IMR-90 (cell line): ENCODE measurements at regions not wholly inside any gene's neighbourhood (a gene's known extent, or its start where the extent isn't known, plus 50 kb on each side); places are given as distances from the start of the nearest gene placed in this dataset.

Experiments used
- ATAC-seq: fragments of 200-7000 bp; cut with Tn5 transposase; 2 replicates; pipeline ENCODE4 v1.9.1; 2020; ENCODE audit warnings: low read depth, mild to moderate bottlenecking, moderate library complexity
- BruUV-seq: library from RNA; stranded (reverse); fragments of 400-500 nt; replicated peaks from 2 replicates; lab custom pipeline; 2021; lab: Mats Ljungman, UMichigan
- CTCF ChIA-PET: fragments of 300-600 bp; formaldehyde crosslinking; extraction: SDS; loops from one replicate; lab custom pipeline; 2021; ENCODE audit warnings: antibody characterized with exemption; lab: Yijun Ruan, JAX
- POLR2A ChIA-PET: fragments of 300-600 bp; sonication (Branson Sonifier 250); formaldehyde crosslinking; loops from one replicate; lab custom pipeline; 2022; ENCODE audit warnings: antibody characterized with exemption; ENCODE audit not compliant: unreplicated experiment; lab: Charles Lee
- DNase-seq: peaks from one replicate; pipeline ENCODE4 v3.0.0; 2013
- H2AFZ ChIP-seq: replicated peaks from 2 replicates; pipeline ENCODE3; 2013; ENCODE audit warnings: low read length, mild to moderate bottlenecking; ENCODE audit not compliant: poor library complexity
- H2AK5ac ChIP-seq: 2 replicates; pipeline ENCODE4 v1.6.1; 2013; ENCODE audit warnings: low read depth, low read length, inconsistent platforms
- H2AK9ac ChIP-seq: replicated peaks from 2 replicates; pipeline ENCODE3; 2013; ENCODE audit warnings: mild to moderate bottlenecking, low read depth, low read length, moderate library complexity; ENCODE audit not compliant: poor library complexity
- H2BK120ac ChIP-seq: 2 replicates; pipeline ENCODE4 v1.6.1; 2013; ENCODE audit warnings: low read depth, low read length, inconsistent platforms
- H2BK15ac ChIP-seq: 3 replicates; pipeline ENCODE4 v1.6.1; 2013; ENCODE audit warnings: low read depth, low read length, inconsistent platforms
- H2BK20ac ChIP-seq: 2 replicates; pipeline ENCODE4 v1.6.1; 2013; ENCODE audit warnings: low read depth, mild to moderate bottlenecking, inconsistent platforms, low read length, moderate library complexity
- H2BK5ac ChIP-seq: 2 replicates; pipeline ENCODE4 v1.6.1; 2013; ENCODE audit warnings: mild to moderate bottlenecking, low read depth, low read length, inconsistent platforms; ENCODE audit not compliant: poor library complexity, severe bottlenecking
- H3K14ac ChIP-seq: replicated peaks from 2 replicates; pipeline ENCODE4 v1.6.1; 2013; ENCODE audit warnings: low read depth, low read length, inconsistent platforms
- H3K18ac ChIP-seq: 2 replicates; pipeline ENCODE4 v1.6.1; 2013; ENCODE audit warnings: low read depth, low read length, control low read depth
- H3K23ac ChIP-seq: 2 replicates; pipeline ENCODE4 v1.6.1; 2013; ENCODE audit warnings: low read depth, low read length, inconsistent platforms
- H3K27ac ChIP-seq: 2 replicates; pipeline ENCODE4 v1.5.1; 2013; ENCODE audit warnings: mild to moderate bottlenecking, control low read depth, low read length; ENCODE audit not compliant: insufficient read depth
- H3K27me3 ChIP-seq: 2 replicates; pipeline ENCODE4 v1.6.1; 2013; ENCODE audit warnings: low read length; ENCODE audit not compliant: control insufficient read depth, insufficient read depth
- H3K36me3 ChIP-seq: 2 replicates; pipeline ENCODE4 v1.6.1; 2013; ENCODE audit warnings: low read length, mixed read lengths; ENCODE audit not compliant: control insufficient read depth, insufficient read depth
- H3K4ac ChIP-seq: 2 replicates; pipeline ENCODE4 v1.6.1; 2013; ENCODE audit warnings: low read depth, low read length, inconsistent platforms
- H3K4me1 ChIP-seq: 2 replicates; pipeline ENCODE4 v1.6.1; 2013; ENCODE audit warnings: low read length, mixed read lengths; ENCODE audit not compliant: control insufficient read depth, insufficient read depth
- H3K4me2 ChIP-seq: 2 replicates; pipeline ENCODE4 v1.6.1; 2013; ENCODE audit warnings: low read depth, mild to moderate bottlenecking, control low read depth, low read length, moderate library complexity
- H3K4me3 ChIP-seq: 2 replicates; pipeline ENCODE4 v1.5.1; 2013; ENCODE audit warnings: low read depth, mild to moderate bottlenecking, control low read depth, low read length, moderate library complexity; ENCODE audit not compliant: insufficient read depth
- H3K56ac ChIP-seq: 2 replicates; pipeline ENCODE4 v1.6.1; 2013; ENCODE audit warnings: low read length, inconsistent platforms; ENCODE audit not compliant: insufficient read depth; ENCODE audit errors: extremely low read depth
- H3K79me1 ChIP-seq, 2 experiments: 2 replicates each; pipeline ENCODE4 v1.6.1; 2013; ENCODE audit warnings: low read length in 2 of 2, inconsistent platforms in 1 of 2, low read depth in 1 of 2
- H3K9ac ChIP-seq: 2 replicates; pipeline ENCODE4 v1.6.1; 2013; ENCODE audit warnings: low read depth, low read length, control low read depth
- H3K9me1 ChIP-seq: 2 replicates; pipeline ENCODE4 v1.6.1; 2013; ENCODE audit warnings: low read length, inconsistent platforms; ENCODE audit not compliant: insufficient read depth
- H3K9me3 ChIP-seq: 2 replicates; pipeline ENCODE4 v1.6.1; 2013; ENCODE audit warnings: low read length; ENCODE audit not compliant: control insufficient read depth, insufficient read depth
- H4K20me1 ChIP-seq: 2 replicates; pipeline ENCODE4 v1.6.1; 2013; ENCODE audit warnings: low read length, inconsistent platforms; ENCODE audit not compliant: insufficient read depth
- H4K5ac ChIP-seq: 2 replicates; pipeline ENCODE4 v1.6.1; 2013; ENCODE audit warnings: mild to moderate bottlenecking, low read depth, low read length, control low read depth
- H4K8ac ChIP-seq, 2 experiments: 2 replicates each; pipeline ENCODE4 v1.6.1; 2013; ENCODE audit warnings: low read depth in 2 of 2, low read length in 2 of 2, control low read depth in 1 of 2, inconsistent platforms in 1 of 2
- H4K91ac ChIP-seq: 2 replicates; pipeline ENCODE4 v1.6.1; 2013; ENCODE audit warnings: low read depth, low read length, inconsistent platforms; ENCODE audit not compliant: insufficient read depth
- BHLHE40 ChIP-seq: fragments of 150-350 bp; IDR thresholded peaks from 2 replicates; pipeline ENCODE4 v1.6.1; 2016; ENCODE audit warnings: mild to moderate bottlenecking, low read depth, low read length
- CEBPB ChIP-seq: IDR thresholded peaks from 2 replicates; pipeline ENCODE4 v1.6.1; 2012; ENCODE audit warnings: low read depth, low read length, improper control_type of control experiment
- CHD1 ChIP-seq: IDR thresholded peaks from 2 replicates; pipeline ENCODE4 v1.6.1; 2012; ENCODE audit warnings: low read depth, low read length, improper control_type of control experiment
- MAFK ChIP-seq: IDR thresholded peaks from 2 replicates; pipeline ENCODE4 v1.6.1; 2012; ENCODE audit warnings: low read depth, low read length, improper control_type of control experiment
- MXI1 ChIP-seq: IDR thresholded peaks from 2 replicates; pipeline ENCODE4 v1.6.1; 2012; ENCODE audit warnings: low read depth, mild to moderate bottlenecking, low read length, moderate library complexity, borderline replicate concordance
- NFE2L2 ChIP-seq: fragments of 150-350 bp; IDR thresholded peaks from 2 replicates; pipeline ENCODE4 v1.6.1; 2016; ENCODE audit warnings: low read depth, mild to moderate bottlenecking, low read length
- POLR2A ChIP-seq: IDR thresholded peaks from 2 replicates; pipeline ENCODE4 v1.6.1; 2012; ENCODE audit warnings: mild to moderate bottlenecking, low read depth, low read length
- RAD21 ChIP-seq: IDR thresholded peaks from 2 replicates; pipeline ENCODE4 v1.6.1; 2012; ENCODE audit warnings: low read length, improper control_type of control experiment
- RFX5 ChIP-seq: IDR thresholded peaks from 2 replicates; pipeline ENCODE4 v1.8.0; 2012; ENCODE audit warnings: low read depth, mild to moderate bottlenecking, low read length, moderate library complexity
- SMC3 ChIP-seq: fragments of 150-350 bp; IDR thresholded peaks from 2 replicates; pipeline ENCODE4 v1.6.1; 2016; ENCODE audit warnings: low read depth, mild to moderate bottlenecking, antibody characterized with exemption, low read length, moderate library complexity
- dilution Hi-C: fragments of 300-500 bp; cut with HindIII; formaldehyde crosslinking; loops from one replicate; pipeline ENCODE4 v1.14.3; 2018; ENCODE audit warnings: low sequenced_read_pairs; ENCODE audit not compliant: unreplicated experiment
- in situ Hi-C: fragments of 300-500 bp; cut with MboI; formaldehyde crosslinking; loops from 3 replicates; pipeline ENCODE4 v1.14.3; 2019; ENCODE audit warnings: low sequenced_read_pairs, inconsistent platforms, mixed read lengths
- intact Hi-C: fragments of 100-400 bp; cut with micrococcal nuclease; formaldehyde crosslinking; loops from 2 replicates; pipeline ENCODE4 v1.10.0; 2022
- TF ChIP-seq, protein P1 (sequence below): fragments of 150-350 bp; IDR thresholded peaks from 2 replicates; pipeline ENCODE4 v1.6.1; 2016; ENCODE audit warnings: low read depth, mild to moderate bottlenecking, low read length, moderate library complexity, borderline replicate concordance
- TF ChIP-seq, protein P2 (sequence below): conservative IDR thresholded peaks from 2 replicates; pipeline ENCODE4 v1.5.1; 2012; ENCODE audit warnings: mild to moderate bottlenecking, low read depth, low read length, improper control_type of control experiment
- TF ChIP-seq, protein P3 (sequence below): fragments of 150-350 bp; IDR thresholded peaks from 2 replicates; pipeline ENCODE4 v1.6.1; 2017; ENCODE audit warnings: mild to moderate bottlenecking, antibody characterized with exemption, low read length, low read depth

DNA sequence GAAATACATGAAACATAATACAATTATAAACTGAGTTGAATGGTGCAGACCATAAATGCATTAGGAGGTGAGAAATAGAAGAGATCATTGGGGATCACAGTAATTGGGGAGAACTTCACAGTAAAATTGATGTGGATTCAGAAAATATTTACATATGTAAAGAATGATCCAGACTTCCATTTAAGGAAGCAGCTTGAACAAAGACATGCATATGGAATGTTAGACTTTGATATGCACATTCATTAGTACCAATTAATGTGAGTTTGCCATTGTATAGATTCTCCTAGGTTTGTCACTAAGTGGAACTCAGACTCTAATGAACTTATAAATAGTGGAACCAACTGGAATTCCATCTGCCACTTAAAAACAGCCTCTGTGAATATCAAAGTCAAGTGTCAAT, 235.6 kb downstream of the PARM1 start:
- Histone ChIP-seq H3K4me2 (no peak overlapping the region), H3K18ac (no peak overlapping the region), H2AFZ (no peak overlapping the region), H2BK5ac (no peak overlapping the region), H3K9ac (no peak overlapping the region), H3K79me1 (no peaks in the 10 kb centered on the region), H3K27me3 (no peaks in the 10 kb centered on the region), H4K20me1 (no peaks in the 10 kb centered on the region), H3K27ac (no peak overlapping the region), H2BK15ac (no peak overlapping the region), H3K4me3 (no peak overlapping the region), H3K4ac (no peak overlapping the region), H4K8ac (no peak overlapping the region), H2BK20ac (no peak overlapping the region), H3K14ac (no peak overlapping the region), H4K91ac (no peak overlapping the region), H2BK120ac (no peak overlapping the region), H3K9me3 (0 out of 2 replicates have a peak, but pooled peaks cover 2% of the 10 kb centered on the region), H3K23ac (no peak overlapping the region), H2AK5ac (no peak overlapping the region), H3K56ac (no peak overlapping the region), H3K9me1 (no peaks in the 10 kb centered on the region), H2AK9ac (no peak overlapping the region), H4K5ac (no peak overlapping the region), H3K36me3 (no peaks in the 10 kb centered on the region), H3K4me1 (no peaks in the 10 kb centered on the region)
- no peak for ATAC-seq
- BruUV-seq: no TSS peak
- ChIA-PET CTCF (no interaction called here), POLR2A (no interaction called here)
- DNase-seq: no peak
- dilution Hi-C loops (no loop called here), in situ Hi-C loops (no loop called here), intact Hi-C loops (no loop called here)
- TF ChIP-seq, protein P1, sequence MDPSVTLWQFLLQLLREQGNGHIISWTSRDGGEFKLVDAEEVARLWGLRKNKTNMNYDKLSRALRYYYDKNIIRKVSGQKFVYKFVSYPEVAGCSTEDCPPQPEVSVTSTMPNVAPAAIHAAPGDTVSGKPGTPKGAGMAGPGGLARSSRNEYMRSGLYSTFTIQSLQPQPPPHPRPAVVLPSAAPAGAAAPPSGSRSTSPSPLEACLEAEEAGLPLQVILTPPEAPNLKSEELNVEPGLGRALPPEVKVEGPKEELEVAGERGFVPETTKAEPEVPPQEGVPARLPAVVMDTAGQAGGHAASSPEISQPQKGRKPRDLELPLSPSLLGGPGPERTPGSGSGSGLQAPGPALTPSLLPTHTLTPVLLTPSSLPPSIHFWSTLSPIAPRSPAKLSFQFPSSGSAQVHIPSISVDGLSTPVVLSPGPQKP: no peak
- TF ChIP-seq, protein P2, sequence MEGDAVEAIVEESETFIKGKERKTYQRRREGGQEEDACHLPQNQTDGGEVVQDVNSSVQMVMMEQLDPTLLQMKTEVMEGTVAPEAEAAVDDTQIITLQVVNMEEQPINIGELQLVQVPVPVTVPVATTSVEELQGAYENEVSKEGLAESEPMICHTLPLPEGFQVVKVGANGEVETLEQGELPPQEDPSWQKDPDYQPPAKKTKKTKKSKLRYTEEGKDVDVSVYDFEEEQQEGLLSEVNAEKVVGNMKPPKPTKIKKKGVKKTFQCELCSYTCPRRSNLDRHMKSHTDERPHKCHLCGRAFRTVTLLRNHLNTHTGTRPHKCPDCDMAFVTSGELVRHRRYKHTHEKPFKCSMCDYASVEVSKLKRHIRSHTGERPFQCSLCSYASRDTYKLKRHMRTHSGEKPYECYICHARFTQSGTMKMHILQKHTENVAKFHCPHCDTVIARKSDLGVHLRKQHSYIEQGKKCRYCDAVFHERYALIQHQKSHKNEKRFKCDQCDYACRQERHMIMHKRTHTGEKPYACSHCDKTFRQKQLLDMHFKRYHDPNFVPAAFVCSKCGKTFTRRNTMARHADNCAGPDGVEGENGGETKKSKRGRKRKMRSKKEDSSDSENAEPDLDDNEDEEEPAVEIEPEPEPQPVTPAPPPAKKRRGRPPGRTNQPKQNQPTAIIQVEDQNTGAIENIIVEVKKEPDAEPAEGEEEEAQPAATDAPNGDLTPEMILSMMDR: no peak
- no peak for TF ChIP-seq NFE2L2
- TF ChIP-seq CEBPB: no peak
- no peak for TF ChIP-seq BHLHE40
- TF ChIP-seq RAD21: no peak
- TF ChIP-seq, protein P3, sequence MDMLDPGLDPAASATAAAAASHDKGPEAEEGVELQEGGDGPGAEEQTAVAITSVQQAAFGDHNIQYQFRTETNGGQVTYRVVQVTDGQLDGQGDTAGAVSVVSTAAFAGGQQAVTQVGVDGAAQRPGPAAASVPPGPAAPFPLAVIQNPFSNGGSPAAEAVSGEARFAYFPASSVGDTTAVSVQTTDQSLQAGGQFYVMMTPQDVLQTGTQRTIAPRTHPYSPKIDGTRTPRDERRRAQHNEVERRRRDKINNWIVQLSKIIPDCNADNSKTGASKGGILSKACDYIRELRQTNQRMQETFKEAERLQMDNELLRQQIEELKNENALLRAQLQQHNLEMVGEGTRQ: no peak
- no peak for TF ChIP-seq SMC3
- TF ChIP-seq MAFK: no peak
- no peak for TF ChIP-seq CHD1
- TF ChIP-seq MXI1: no peak
- TF ChIP-seq POLR2A: no peak
- no peak for TF ChIP-seq RFX5
